Mucosa of gallbladder (tissue), 1 donor: ENCODE measurements at regions not wholly inside any gene's neighbourhood (a gene's known extent, or its start where the extent isn't known, plus 50 kb on each side); places are given as distances from the start of the nearest gene placed in this dataset.
A peak's percentile ranks its signal among the peaks of the same experiment; 100 is the strongest.

Experiments used
- DNase-seq: peaks from one replicate; pipeline ENCODE4 v3.0.0-alpha.2; 2020; ENCODE audit warnings: low spot score
- donor health status: DM: no; HTN: no; CAD: no.

- peak; percentile 84 for DNase-seq
Observed at GRCh38 chr2:222993920-222994650, 57.9 kb upstream of the KCNE4 start.

GRCh38 chr2:222998459-222998858 is 53.5 kb upstream of the KCNE4 start:
- no peak for DNase-seq

GRCh38 chr2:223000872-223001796 is 50.9 kb upstream of the KCNE4 start:
- no peak for DNase-seq

GRCh38 chr2:223001797-223002175 is 50.2 kb upstream of the KCNE4 start:
- no peak for DNase-seq
